GM12892 (cell line): ENCODE measurements at regions not wholly inside any gene's neighbourhood (a gene's known extent, or its start where the extent isn't known, plus 50 kb on each side); places are given as distances from the start of the nearest gene placed in this dataset.

Experiments used
- POLR2A ChIP-seq: IDR thresholded peaks from 2 replicates; pipeline ENCODE4 v1.6.1; 2011; ENCODE audit warnings: low read depth, low read length, control low read depth
- POLR2AphosphoS5 ChIP-seq: IDR thresholded peaks from 2 replicates; pipeline ENCODE4 v1.6.1; 2011; ENCODE audit warnings: low read depth, low read length, control low read depth
- TAF1 ChIP-seq: IDR thresholded peaks from 2 replicates; pipeline ENCODE4 v1.6.1; 2011; ENCODE audit warnings: low read depth, mild to moderate bottlenecking, control low read depth, low read length, borderline replicate concordance

GRCh38 chr4:14149176-14150053 lies 521.9 kb upstream of the BOD1L1 start:
- TF ChIP-seq POLR2A (no peak), POLR2AphosphoS5 (no peak), TAF1 (no peak)
